Omental fat pad (tissue), 3 donors: ENCODE measurements at regions not wholly inside any gene's neighbourhood (a gene's known extent, or its start where the extent isn't known, plus 50 kb on each side); places are given as distances from the start of the nearest gene placed in this dataset.

Experiments used
- ATAC-seq: fragments of 150-250 bp; one replicate; pipeline ENCODE4 v1.9.1; 2016; ENCODE audit warnings: mild to moderate bottlenecking, moderate library complexity; ENCODE audit not compliant: low FRiP score
- DNase-seq: peaks from one replicate; pipeline ENCODE4 v3.0.0-alpha.2; 2019; ENCODE audit warnings: low spot score
- CTCF ChIP-seq, 3 donors: fragments of 450-650 bp; IDR thresholded peaks; one replicate each; pipeline ENCODE4 v1.5.1; 2016 to 2017; ENCODE audit warnings: antibody characterized with exemption in 3 of 3, mild to moderate bottlenecking in 3 of 3, moderate library complexity in 2 of 3

GRCh38 chr15:91471468-91471867 lies 371.4 kb downstream of the SV2B start:
- ATAC-seq = no peak
- no peak for DNase-seq
- TF ChIP-seq CTCF (IDR thresholded peaks at IDR 0.05) = no peak

DNA sequence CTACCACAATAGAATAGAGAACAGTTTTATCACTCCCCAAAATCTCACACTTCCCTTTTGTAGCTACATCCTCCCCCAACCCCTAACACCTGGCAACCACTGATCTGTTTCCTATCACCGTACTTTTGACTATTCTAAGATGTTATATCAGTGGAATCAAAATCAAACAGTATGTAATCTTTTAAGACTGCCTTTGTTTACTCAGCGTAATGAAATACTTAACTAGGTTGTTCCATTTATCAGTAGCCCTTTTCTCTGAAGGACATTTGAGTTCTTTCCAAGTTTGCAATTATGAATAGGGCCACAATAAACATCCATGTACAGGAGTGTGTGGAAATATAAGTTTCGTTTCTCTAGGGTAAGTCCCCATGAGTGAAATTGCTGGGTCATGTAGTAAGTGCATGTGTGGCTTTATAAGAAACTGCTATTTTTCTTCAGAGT lies 372.3 kb downstream of the SV2B start:
- DNase-seq = no peak
- ATAC-seq = no peak
- TF ChIP-seq CTCF (IDR thresholded peaks at IDR 0.05) = no peak

GRCh38 chr15:91473894-91474545 lies 374.0 kb downstream of the SV2B start:
- ATAC-seq (no peak), DNase-seq (no peak)
- TF ChIP-seq CTCF (IDR thresholded peaks at IDR 0.05) = no peak

DNA sequence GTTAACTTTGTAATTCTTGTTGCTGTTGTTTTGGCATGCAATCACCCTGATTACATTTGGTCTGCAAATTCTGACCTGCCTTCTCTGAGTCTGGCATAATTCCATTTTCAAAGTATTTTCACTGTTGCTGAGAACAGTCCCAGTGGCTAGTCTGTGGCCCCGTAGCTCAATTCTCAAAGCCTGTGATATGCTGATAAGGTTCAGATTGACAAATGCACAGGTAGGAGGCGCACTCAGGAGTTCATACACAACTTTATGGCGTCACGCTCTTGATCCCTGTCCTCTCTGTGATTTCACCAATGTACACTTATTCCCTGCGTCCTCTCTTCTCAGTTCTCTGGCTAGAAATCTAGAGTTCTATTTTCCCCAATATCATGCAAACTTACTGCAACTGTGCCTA lies 376.6 kb upstream of the SLCO3A1 start:
- TF ChIP-seq CTCF (IDR thresholded peaks at IDR 0.05) = no peak
- ATAC-seq = no peak
- no peak for DNase-seq

GRCh38 chr15:91478717-91479191 lies 374.8 kb upstream of the SLCO3A1 start:
- ATAC-seq (no peak), DNase-seq (no peak)
- no peak for TF ChIP-seq CTCF (IDR thresholded peaks at IDR 0.05)

DNA sequence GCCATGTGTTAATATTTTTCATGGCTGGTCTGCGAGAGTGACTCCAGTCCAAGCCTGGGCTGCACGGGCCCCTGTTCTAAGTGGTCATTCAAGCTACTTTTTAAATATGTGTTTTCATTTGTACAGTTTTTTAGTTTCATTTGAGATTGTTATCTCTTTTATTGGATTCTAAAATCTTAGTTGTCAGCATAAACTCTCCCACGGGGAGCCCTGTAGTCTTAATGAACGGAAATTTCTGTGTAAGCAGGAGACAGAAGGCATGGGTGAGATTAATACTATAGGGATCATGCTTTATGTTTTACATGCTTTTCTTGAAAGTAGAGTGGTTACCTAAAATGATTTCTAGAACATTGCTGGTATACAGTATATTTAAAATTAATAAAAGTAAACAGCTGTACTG lies 373.1 kb upstream of the SLCO3A1 start:
- no peak for TF ChIP-seq CTCF (IDR thresholded peaks at IDR 0.05)
- DNase-seq = no peak
- no peak for ATAC-seq

GRCh38 chr15:91482799-91483198 lies 370.7 kb upstream of the SLCO3A1 start:
- TF ChIP-seq CTCF (IDR thresholded peaks at IDR 0.05) = no peak
- no peak for ATAC-seq
- no peak for DNase-seq
